Astrocyte (in vitro differentiated cells and primary cell): ENCODE measurements at regions not wholly inside any gene's neighbourhood (a gene's known extent, or its start where the extent isn't known, plus 50 kb on each side); places are given as distances from the start of the nearest gene placed in this dataset.

Source experiments
- EZH2 ChIP-seq: IDR thresholded peaks from 2 replicates; pipeline ENCODE4 v1.6.1; 2012; ENCODE audit warnings: mild to moderate bottlenecking, low read length, inconsistent platforms; ENCODE audit not compliant: insufficient read depth
- TF ChIP-seq, protein P1 (sequence below): IDR thresholded peaks from 2 replicates; pipeline ENCODE4 v1.5.1; 2011; ENCODE audit warnings: low read depth, mild to moderate bottlenecking, inconsistent platforms, low read length, moderate library complexity; ENCODE audit not compliant: insufficient read depth

DNA sequence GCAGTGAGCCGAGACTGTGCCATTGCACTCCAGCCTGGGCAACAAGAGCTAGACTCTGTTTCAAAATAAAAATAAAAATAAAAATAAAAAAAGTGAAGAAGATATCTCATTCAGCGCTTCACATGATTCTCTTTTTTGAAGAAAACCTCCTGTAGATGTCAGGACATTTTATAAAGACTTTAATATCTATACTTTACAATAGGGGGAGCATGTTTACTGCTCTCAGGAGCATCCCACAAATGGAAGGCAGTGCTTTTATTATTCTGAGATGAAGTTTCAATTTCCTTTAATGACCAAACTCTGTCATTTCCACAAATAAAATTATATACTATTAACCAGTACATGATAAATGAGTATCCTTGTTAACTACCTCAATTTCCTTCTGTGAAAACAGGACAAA lies 118.7 kb upstream of the MYOCD start:
- no peak for TF ChIP-seq EZH2
- TF ChIP-seq, protein P1, sequence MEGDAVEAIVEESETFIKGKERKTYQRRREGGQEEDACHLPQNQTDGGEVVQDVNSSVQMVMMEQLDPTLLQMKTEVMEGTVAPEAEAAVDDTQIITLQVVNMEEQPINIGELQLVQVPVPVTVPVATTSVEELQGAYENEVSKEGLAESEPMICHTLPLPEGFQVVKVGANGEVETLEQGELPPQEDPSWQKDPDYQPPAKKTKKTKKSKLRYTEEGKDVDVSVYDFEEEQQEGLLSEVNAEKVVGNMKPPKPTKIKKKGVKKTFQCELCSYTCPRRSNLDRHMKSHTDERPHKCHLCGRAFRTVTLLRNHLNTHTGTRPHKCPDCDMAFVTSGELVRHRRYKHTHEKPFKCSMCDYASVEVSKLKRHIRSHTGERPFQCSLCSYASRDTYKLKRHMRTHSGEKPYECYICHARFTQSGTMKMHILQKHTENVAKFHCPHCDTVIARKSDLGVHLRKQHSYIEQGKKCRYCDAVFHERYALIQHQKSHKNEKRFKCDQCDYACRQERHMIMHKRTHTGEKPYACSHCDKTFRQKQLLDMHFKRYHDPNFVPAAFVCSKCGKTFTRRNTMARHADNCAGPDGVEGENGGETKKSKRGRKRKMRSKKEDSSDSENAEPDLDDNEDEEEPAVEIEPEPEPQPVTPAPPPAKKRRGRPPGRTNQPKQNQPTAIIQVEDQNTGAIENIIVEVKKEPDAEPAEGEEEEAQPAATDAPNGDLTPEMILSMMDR = no peak
